Glomerular endothelial cell (primary cell): ENCODE measurements at regions not wholly inside any gene's neighbourhood (a gene's known extent, or its start where the extent isn't known, plus 50 kb on each side); places are given as distances from the start of the nearest gene placed in this dataset.

Source experiments
- DNase-seq: peaks from one replicate; pipeline ENCODE4 v3.0.0-alpha.2; 2011; ENCODE audit warnings: low read depth, low spot score; ENCODE audit errors: extremely low read depth

DNA sequence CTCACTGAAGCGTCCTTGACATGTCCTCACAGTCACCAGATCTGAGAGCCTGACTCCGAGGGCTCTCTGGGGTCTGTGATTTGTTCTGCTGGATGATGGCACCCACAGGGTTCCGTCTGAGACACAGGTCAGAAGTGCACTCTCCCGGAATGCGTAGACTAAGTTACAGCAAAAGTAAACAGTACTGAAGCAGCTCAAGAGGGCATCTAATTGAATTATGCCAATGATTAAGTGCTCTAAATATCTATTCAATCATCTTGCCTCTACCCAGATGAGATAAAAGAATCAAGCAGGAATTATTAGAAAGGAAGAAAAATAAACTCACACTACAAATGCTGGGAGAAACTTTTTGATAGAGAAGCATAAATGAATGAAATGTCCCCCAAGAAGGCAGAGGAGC, 544.1 kb downstream of the SOX11 start:
- no peak for DNase-seq

- no peak for DNase-seq
Observed at GRCh38 chr2:6237039-6237660, 545.0 kb downstream of the SOX11 start.

DNA sequence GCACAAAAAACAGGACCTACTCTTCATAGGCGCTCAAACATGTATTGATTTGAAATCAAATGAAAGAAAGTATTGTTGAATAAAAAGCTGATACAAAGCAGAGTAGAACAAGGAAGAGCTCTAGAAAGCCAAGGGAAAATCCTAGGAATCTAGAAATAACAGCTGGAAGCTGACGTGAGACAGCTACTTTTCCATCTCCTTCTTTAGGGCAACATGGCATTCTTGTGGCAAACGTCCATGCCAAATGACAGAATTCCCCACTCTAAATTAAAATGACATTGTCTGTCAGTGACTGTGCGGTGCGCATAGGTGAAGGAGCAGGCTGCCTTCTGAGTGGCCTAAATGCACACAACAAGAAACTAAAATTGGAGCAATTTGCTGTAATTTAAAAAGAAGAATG, 557.4 kb downstream of the SOX11 start:
- DNase-seq, result no peak

GRCh38 chr2:6254441-6254840, 562.3 kb downstream of the SOX11 start:
- no peak for DNase-seq

- DNase-seq, result no peak
Observed at GRCh38 chr2:6264198-6264597, 572.0 kb downstream of the SOX11 start.

DNA sequence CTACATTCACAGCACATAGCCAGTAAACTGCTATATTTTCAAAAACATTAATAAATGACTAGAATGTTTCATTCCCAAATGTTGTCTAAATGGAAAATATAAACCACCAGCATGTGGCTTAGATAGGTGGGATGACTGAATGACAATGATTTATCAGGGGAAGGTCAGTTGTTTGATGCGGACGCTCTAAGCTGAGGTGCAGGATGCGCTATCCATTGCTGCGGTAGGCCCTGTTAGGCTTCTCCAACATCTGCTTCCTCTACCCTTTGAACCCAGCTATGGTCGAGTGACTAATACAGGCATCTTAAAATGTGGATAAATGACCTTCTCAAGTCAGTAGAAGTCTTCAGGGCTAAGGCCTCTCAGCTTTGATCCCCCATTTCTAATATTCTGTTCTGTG, 584.2 kb downstream of the CMPK2 start:
- DNase-seq, result no peak

DNA sequence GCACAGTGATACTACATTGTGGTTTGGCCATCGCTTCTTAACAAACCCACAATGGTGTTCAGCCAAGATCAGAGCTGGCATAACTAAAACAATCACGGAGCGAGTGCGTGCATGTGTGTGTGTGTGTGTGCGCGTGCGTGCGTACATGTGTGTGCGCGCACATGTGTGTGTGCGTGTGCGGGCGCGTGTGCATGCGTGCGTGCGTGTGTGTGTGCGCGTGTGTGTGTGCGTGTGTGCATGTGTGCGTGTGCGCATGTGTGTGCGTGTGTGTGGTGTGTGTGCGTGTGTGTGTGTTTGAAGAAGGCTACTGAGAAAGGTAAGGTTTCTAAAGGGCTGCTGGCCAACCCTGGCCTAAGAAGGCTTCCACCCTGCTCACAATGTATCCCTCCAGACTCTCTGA, 582.4 kb downstream of the CMPK2 start:
- DNase-seq, result no peak

GRCh38 chr2:6287406-6287805, 578.3 kb downstream of the CMPK2 start:
- no peak for DNase-seq

DNA sequence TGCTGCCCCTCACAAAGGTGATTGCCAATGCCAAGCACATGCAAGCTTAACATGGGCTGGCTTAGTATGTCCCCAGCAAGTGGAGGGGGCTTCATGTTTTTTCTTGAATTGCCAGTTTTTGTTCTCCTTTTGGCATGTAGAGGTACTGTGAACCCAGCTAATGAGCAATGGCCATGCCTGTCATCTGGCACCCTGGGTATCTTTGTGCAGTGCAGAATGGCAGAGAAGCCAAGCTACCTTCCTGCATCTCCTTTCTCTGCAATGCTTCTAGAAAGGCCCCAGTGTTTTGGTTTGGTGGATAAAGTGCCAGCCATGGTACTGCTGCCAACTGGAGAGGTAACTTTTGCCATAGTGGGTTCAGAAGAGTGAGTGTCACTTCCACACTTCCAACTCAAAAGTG, 576.9 kb downstream of the CMPK2 start:
- no peak for DNase-seq

GRCh38 chr2:6290217-6291015, 575.3 kb downstream of the CMPK2 start:
- DNase-seq, result no peak

- DNase-seq, result no peak
Observed at GRCh38 chr2:6294791-6295190, 570.9 kb downstream of the CMPK2 start.

DNA sequence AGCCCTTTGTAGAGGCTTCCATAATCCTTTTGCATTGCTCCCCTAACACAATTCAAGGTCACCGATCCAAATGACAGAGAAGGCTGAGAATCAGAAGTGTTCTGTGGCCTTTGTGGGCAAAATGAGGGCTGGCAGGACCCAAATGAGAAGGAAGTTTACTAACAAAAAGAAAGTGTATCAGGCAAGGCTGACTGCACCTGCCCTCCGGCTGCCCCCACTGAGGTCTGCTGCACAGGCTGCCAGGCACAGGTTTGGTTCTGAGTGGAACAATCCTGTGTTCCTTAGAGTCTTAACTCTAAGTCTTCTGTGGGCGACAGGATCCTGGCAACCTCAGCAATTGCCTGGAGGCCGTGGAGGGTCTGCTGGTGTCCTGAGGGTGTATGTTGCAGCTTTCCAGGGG, 568.5 kb downstream of the CMPK2 start:
- DNase-seq, result no peak

DNA sequence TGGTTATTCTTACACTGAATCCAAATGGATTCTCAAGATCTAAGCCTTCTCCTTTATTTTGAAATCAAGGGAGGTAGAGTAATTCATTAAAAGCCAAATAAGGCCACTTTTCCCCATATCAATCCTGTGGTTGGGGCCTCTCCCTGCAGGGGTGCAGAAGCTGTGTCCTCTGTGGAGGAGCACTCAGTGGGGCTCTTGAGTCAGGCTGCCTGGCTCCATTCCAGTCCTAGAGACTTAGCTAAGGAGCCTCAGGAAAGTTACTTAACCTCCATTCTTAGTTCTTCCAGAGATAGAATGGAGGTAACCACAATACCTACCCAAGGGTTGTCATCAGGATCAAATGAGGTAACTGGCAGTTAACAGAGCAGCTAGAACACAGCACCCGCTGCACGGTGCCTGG, 564.3 kb downstream of the CMPK2 start:
- no peak for DNase-seq

DNA sequence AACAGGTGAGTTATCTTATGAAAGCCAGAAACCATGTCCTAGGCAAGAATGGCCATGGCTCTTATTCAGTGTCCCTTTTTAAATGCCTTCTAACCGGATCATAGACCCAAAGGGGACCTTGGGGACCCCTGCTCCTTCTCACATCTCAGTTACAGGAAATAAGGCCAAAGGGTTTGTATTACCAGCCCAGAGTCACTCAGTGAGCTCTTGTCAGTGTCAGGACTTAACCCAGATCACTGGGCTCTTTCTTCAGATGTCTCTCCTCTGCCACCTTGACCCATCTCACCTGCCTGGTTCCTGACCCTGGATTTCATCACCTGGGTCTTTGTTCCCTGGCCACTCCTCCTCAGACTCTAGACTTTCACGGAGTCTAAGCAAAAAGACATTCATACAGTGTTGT, 556.7 kb downstream of the CMPK2 start:
- no peak for DNase-seq

DNA sequence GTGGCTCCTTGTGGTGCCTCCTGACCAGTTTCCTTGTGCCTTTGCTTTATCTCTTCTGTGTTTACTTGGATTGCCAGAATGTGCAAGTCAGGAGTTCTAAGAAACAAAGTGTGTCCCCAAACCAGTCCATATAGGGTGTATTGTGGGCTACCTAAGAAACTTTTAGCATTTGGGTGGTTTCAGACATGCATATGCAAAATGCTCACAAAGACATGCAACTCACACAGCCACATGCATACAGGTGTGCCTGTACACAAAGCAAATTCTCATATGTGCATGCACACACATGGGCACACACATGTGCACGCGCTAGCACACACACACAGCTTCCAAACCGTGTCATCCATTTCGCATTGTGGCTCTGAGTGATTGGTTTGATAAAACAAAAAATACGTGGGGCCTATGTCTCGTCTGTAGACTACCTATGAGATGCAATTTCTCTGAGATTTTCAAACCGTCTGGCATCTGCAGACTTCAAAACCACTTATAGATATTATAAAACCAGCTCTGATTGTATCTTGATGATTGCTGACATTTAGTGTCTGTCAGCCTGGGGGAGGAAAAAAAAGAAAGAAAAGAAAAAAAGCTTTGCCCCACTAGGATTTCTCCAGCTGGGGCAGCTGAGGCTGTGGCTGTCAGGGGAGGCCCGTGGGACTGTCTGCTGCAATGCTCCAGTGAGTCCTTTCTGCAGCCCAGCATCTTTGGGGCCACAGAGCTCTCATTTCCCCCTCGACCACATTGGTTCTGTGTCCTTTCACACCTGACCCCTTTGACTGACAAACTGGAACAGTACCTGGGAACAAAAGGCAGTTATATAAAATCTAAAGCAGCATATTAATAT, 556.1 kb downstream of the CMPK2 start:
- no peak for DNase-seq

DNA sequence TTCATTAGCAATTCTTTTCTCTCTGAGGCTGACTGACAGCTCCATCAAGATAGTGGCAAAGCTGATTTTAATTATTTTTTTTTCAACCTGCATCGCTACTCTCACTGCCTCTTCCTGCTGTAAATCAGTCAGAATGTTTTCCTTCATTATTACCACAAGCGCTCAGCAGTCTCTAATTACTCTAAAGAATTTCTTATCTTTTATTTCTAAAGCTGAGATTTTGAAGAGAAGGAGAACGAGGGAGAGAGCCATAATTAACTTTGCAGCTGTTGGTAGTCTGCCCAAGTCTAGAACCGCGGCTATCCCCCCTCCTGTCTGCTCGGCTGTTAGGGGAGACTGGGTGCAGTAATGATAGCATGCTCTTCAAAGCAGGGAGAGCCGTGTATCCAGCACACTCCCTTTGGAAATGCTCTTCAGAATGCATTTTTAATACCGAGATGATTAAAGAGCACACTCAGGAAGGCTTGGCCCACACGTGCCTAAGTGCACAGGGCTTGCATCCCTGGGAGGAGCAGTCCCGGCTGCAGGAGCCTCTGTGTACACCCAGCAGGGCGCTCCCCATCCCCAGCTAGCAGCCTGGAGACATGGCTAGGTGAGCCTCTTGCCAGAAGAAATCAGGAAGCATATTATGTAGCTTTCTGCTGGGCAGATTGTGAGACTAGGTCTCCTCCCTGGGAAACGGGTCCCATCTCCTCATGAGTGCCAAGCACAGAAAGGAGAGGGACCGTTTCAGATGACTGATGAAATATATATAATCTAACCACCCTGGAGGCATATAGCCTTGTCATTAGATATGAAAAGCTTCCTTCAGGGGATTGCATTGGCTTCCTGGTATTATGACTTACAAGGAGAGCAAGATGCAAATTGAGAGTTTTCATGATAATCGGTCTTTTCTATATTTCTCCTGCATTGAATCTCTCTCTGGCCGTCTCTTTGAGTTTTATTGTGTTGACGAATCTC, 555.2 kb downstream of the CMPK2 start:
- DNase-seq, result no peak

GRCh38 chr2:6312367-6312766, 553.3 kb downstream of the CMPK2 start:
- DNase-seq, result no peak

DNA sequence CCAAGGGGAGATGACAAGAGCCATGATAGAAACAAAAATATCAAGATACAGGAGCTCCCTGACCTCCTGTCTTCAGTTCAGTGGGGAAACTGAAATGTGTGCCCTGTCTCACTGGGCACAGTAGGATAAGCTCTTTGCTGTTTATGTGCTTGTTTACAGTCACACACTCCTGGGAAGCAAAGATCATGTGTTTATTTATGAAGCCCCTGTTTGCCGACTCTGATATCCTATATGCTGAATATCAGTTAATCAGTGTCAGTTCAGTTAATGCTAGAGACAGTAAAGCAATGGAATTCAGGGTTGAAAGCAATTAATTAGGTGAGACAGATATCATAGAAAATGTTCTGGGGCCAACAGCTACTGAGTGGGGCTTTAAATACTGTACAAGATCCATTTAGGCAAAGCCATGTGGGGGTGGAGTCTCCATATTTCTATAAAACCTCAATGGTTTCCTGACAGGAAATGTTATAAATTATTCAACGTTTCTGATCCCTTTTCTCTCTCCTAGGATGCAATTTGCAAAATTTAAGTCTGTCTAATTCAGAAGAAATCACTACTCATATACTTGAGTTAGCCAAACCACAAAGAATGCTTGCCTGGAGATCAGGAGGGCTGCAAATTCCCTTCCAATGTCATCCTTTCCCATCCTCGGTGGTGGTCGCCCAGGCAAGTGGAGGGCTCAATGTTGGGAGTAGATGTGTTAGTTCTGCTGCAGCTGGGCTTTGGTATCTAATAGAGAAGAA, 551.3 kb downstream of the CMPK2 start:
- no peak for DNase-seq

GRCh38 chr2:6325616-6326015, 540.1 kb downstream of the CMPK2 start:
- DNase-seq, result no peak

GRCh38 chr2:6326958-6327357, 538.7 kb downstream of the CMPK2 start:
- no peak for DNase-seq
